ENCODE measurements at regions not wholly inside any gene's neighbourhood (a gene's known extent, or its start where the extent isn't known, plus 50 kb on each side); places are given as distances from the start of the nearest gene placed in this dataset.

- Histone ChIP-seq H2BK12ac (ENCODE audit: low read depth, low read length) (no peak overlapping the region), H3K23me2 (ENCODE audit: low read depth, low read length) (no peaks in the 10 kb centered on the region), H3K23ac (ENCODE audit: insufficient read length) (no peak overlapping the region), H2BK5ac (ENCODE audit: low read depth, low read length) (no peak overlapping the region), H4K8ac (ENCODE audit: extremely low read depth, insufficient read depth, low read length) (no peak overlapping the region), H3K4me1 (replicated peaks in 1 of 4; ENCODE audit: control insufficient read depth in 3 of 4, insufficient read depth in 4 of 4, low read length in 3 of 4) (peaks cover 0 to 5% (median 2%) of the 10 kb centered on the region in 4 experiments; a peak in 2 of 7 replicates), H4K91ac (replicated peaks; ENCODE audit: insufficient read length, low read length) (no peak overlapping the region), H4K5ac (ENCODE audit: insufficient read length, low read depth, low read length) (no peak overlapping the region), H2BK20ac (ENCODE audit: low read length) (no peak overlapping the region), H3K56ac (replicated peaks; ENCODE audit: insufficient read length, low read depth, low read length) (no peak overlapping the region), H3K9ac (replicated peaks in 1 of 4; ENCODE audit: extremely low read depth in 1 of 4, low read depth in 3 of 4, low read length in 3 of 4) (no peak overlapping the region), H4K20me1 (replicated peaks in 1 of 2; ENCODE audit: control insufficient read depth in 1 of 2, insufficient read depth in 2 of 2, low read length in 2 of 2) (no peaks in the 10 kb centered on the region), H3K18ac (ENCODE audit: extremely low read depth, low read length) (no peak overlapping the region), H2AFZ (ENCODE audit: low read length) (no peak overlapping the region), H3K4ac (replicated peaks; ENCODE audit: insufficient read length, low read depth, low read length) (no peak overlapping the region), H3K27ac (ENCODE audit: low read depth, low read length) (no peak overlapping the region), H3K4me2 (ENCODE audit: insufficient read depth in 1 of 2, low read depth in 2 of 2, low read length in 2 of 2) (no peak overlapping the region), H2AK5ac (ENCODE audit: low read depth, low read length) (no peak overlapping the region), H3K79me2 (ENCODE audit: control insufficient read depth in 1 of 2, insufficient read depth in 2 of 2, low read length in 2 of 2) (no peaks in the 10 kb centered on the region), H3K9me3 (ENCODE audit: insufficient read depth in 2 of 2, low read depth in 1 of 2, low read length in 1 of 2) (no peaks in the 10 kb centered on the region), H3K4me3 (ENCODE audit: extremely low read depth in 1 of 4, insufficient read depth in 2 of 4, low read depth in 3 of 4, low read length in 4 of 4) (no peak overlapping the region), H3K36me3 (ENCODE audit: control insufficient read depth in 2 of 4, insufficient read depth in 4 of 4, low read length in 3 of 4) (no peaks in the 10 kb centered on the region), H3K14ac (ENCODE audit: insufficient read length) (no peak overlapping the region), H3K79me1 (ENCODE audit: low read depth, low read length) (no peaks in the 10 kb centered on the region), H2BK15ac (ENCODE audit: low read length) (no peak overlapping the region), H2BK120ac (replicated peaks; ENCODE audit: low read depth, low read length) (no peak overlapping the region), H3K27me3 (replicated peaks in 1 of 4; ENCODE audit: control insufficient read depth in 3 of 4, extremely low read depth in 1 of 4, insufficient read depth in 3 of 4, low read length in 3 of 4) (peaks cover 0 to 2% (median 0%) of the 10 kb centered on the region in 4 experiments; a peak in 1 of 7 replicates)
- 88% methylated on average over 2 of the region's 2 CpGs; no CpG with 5 or more reads in 1 of the 2 experiments for WGBS, 2 experiments (ENCODE audit: extremely low coverage in 1 of 2, insufficient coverage in 1 of 2, insufficient read length in 1 of 2, insufficient replicate concordance in 2 of 2, low coverage in 1 of 2, low lambda C conversion rate in 2 of 2, missing lambda C conversion rate in 1 of 2)
- no peak for DNase-seq (ENCODE audit: low read depth in 1 of 2, low spot score in 2 of 2)
- ChIA-PET POLR2A (ENCODE audit: partially characterized antibody) (no interaction called here), CTCF (ENCODE audit: partially characterized antibody) (no interaction called here)
- FAIRE-seq = no peak
- no peak for TF ChIP-seq CREB1 (IDR thresholded peaks at IDR 0.05)
- TF ChIP-seq CTCF (IDR thresholded peaks at IDR 0.05; ENCODE audit: control extremely low read depth in 1 of 3, insufficient read depth in 1 of 3, low read depth in 1 of 3, low read length in 3 of 3) = no peak
- TF ChIP-seq POLR2A (IDR thresholded peaks at IDR 0.05; ENCODE audit: control extremely low read depth in 1 of 2, low read depth in 2 of 2, low read length in 2 of 2) = no peak
- no peak for TF ChIP-seq RXRA (IDR thresholded peaks at IDR 0.05; ENCODE audit: insufficient read depth, low read depth, low read length)
- no peak for TF ChIP-seq NANOG (IDR thresholded peaks at IDR 0.05; ENCODE audit: insufficient read depth, low read depth, low read length, poor library complexity, severe bottlenecking)
- no peak for TF ChIP-seq SAP30 (IDR thresholded peaks at IDR 0.05; ENCODE audit: insufficient read depth, insufficient replicate concordance, low read length)
- no peak for TF ChIP-seq POU5F1 (IDR thresholded peaks at IDR 0.05; ENCODE audit: low read depth, low read length)
- TF ChIP-seq JUN (IDR thresholded peaks at IDR 0.05; ENCODE audit: low read depth, low read length) = no peak
These were observed 414.2 kb downstream of the EFNB2 start for GRCh38 chr13:106121173-106121754.
